GM20000 (cell line): ENCODE measurements at regions not wholly inside any gene's neighbourhood (a gene's known extent, or its start where the extent isn't known, plus 50 kb on each side); places are given as distances from the start of the nearest gene placed in this dataset.

ENCODE experiments used
- DNase-seq: peaks from one replicate; pipeline ENCODE4 v3.0.0; 2012; ENCODE audit warnings: low spot score
- TF ChIP-seq, protein P1 (sequence below): IDR thresholded peaks from 2 replicates; pipeline ENCODE4 v1.5.1; 2012; ENCODE audit warnings: mild to moderate bottlenecking, control low read depth; ENCODE audit errors: extremely low read depth, missing control alignments

DNA sequence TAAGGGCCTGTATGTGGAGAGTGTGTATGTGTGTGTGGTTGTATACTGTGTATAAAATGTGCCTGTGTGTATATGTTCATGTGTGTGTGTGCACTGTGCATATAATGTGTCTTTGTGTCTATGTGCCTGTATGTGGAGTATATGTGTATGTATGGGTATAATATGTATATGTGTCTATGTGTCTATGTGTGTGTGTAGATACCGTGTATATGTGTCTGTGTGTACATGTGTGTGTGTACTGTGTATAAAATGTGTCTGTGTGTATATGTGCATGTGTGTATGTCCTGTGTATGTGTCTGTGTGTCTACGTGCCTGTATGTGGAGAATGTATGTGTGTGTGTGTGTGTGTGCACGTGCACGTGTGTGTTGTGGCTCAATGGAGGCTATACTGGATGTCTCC is 200.4 kb upstream of the ZFHX3 start:
- no peak for DNase-seq
- TF ChIP-seq, protein P1, sequence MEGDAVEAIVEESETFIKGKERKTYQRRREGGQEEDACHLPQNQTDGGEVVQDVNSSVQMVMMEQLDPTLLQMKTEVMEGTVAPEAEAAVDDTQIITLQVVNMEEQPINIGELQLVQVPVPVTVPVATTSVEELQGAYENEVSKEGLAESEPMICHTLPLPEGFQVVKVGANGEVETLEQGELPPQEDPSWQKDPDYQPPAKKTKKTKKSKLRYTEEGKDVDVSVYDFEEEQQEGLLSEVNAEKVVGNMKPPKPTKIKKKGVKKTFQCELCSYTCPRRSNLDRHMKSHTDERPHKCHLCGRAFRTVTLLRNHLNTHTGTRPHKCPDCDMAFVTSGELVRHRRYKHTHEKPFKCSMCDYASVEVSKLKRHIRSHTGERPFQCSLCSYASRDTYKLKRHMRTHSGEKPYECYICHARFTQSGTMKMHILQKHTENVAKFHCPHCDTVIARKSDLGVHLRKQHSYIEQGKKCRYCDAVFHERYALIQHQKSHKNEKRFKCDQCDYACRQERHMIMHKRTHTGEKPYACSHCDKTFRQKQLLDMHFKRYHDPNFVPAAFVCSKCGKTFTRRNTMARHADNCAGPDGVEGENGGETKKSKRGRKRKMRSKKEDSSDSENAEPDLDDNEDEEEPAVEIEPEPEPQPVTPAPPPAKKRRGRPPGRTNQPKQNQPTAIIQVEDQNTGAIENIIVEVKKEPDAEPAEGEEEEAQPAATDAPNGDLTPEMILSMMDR = no peak

DNA sequence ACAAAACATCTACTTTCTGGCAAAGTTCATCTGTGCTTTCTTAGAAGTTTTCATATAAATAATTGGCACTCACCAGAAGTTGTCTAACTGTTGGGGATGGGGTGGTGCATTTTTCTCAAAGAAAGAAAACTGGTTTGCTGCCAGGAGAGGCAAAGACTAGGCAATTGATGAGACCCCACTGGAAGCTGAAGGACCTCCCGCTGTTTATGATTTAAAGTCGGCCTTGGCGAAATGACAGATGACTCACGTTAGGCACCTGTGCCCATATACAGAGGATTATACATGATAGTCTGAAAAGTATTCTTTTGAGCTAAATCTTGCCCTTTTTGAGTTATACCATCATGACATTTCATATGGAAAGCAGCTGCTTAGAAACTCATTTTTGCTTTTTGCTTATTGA is 193.0 kb upstream of the ZFHX3 start:
- TF ChIP-seq, protein P1 = no peak
- no peak for DNase-seq

DNA sequence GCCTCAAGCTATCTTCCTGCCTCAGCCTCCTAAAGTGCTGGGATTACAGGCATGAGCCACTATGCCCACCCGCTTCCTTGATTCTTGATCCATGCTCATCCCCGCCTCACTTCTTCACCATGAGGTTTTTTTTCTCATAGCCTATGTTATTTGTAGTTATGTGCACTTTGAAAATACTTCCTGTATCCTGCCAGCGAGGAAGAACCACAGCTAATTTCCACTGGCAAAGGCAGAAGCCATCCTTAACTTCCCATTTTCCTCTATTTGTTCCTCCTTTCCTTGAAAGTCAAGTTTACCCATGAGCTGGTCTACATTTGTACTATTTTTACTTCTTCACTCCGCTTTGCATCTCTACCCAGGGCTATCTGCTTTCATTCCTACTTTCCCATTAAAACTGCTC is 189.7 kb upstream of the ZFHX3 start:
- TF ChIP-seq, protein P1 = no peak
- DNase-seq = no peak

DNA sequence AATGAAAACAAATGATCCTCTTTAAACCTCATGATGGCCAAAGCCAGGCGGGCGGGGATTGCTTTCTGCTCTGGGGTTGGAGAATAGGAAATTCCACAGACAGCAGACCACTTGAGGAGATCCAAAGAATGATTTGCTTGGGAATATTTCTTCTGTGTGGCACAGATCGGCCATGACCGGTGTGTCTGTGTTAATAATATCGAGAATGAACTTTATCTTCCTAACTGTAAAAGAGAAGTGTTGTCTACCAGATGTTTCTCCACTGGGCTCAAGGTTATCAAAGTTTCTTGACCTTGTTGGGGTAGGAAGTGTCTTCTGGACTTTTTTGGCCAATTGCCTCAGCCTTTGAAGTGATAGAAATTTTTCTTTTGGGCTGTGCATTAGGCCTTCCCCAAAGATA is 186.6 kb upstream of the ZFHX3 start:
- DNase-seq = no peak

DNA sequence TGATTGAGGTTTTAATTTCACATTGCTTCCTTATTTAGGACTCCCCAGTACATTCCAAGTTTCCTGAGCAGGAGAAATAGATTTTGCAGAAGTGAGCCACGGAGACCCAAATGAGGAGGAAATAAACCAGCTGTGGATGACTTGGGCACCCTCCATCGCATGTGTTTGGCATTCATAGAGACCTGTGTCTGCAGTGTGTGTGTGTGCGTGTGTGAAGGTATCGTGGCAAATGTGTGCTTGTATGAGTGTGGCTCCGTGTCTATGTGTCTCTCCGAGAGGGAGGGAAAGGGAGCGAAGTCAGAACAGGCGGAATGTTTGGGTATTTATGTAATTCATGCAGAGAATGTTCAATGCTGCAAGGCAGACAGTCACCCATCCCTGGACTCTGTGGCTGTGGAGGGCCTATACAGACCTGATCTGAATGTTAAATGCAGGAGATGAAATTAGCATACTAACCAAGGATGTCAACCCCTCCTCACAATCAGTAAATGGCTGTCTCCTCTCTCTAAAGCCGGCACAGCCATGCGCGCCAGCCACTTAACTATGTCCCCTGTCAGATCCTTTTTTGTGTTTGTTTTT is 186.0 kb upstream of the ZFHX3 start:
- DNase-seq = no peak
- TF ChIP-seq, protein P1 = no peak

More for the DNA sequence above, 186.6 kb upstream of the ZFHX3 start:
- TF ChIP-seq, protein P1 = no peak

DNA sequence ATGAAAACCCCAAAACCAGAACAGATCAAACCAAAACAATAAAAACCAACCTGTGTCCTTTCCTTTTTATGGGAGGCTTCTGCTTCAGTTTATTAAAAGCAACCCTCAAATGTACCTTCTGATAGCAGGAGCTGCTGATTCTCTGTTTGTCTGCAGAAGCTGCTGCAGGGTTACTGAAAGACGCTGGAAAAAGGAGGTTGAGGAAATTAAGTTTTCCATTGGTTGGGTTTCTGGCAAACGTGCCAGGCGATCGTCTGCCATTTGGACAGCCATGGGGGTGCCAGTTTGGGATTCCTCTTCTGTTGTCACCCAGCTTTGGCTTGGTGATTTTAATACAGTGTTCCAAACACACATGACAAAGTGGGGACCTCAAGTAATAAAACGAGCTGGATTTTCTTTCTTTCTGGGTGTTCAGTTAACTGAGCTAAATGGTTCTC is 185.4 kb upstream of the ZFHX3 start:
- TF ChIP-seq, protein P1 = no peak
- DNase-seq = no peak

DNA sequence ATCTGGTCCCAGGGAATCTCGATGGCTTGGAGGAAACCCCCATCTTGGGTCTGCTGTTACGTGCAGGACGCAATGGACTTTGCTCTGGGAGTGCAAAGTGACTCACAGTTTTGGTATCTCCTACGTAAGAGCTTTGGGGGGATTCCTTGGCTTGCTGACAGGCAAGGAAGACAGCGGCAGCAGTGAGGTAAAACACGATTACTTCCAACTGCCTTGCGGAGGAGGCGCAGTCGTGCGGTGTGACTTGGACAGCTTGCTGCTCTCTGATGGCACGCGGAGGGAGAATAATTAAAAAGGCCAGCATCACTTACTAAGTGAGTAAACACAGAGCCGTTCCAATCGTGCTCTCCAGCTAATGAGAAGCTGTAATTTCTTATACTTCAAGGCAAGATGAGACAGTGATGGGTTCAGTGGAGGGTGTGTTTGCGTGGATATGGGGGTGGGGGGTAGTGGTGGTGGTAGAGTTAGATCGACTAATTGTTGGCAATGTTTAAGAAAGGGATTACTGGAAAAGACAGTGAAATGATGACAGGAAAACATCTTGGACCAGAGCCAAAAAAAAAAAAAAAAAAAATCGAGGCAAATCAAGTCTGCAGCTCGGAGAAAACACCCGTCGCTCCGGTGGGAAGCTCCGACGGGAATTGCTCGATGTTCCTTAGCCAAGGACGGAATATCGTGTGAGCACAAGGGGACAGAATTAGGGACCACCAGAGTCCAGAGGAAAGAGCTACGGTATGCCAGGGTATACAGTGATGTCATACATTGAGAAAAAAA is 184.8 kb upstream of the ZFHX3 start:
- TF ChIP-seq, protein P1 = no peak
- DNase-seq = no peak
